Stimulated activated CD8-positive, alpha-beta memory T cell treated with anti-CD3 and anti-CD28 coated beads, Interleukin-12 subunit alpha, Interleukin-12 subunit beta, amount 100 ng/mL, for 1 hour (primary cell): ENCODE measurements at regions not wholly inside any gene's neighbourhood (a gene's known extent, or its start where the extent isn't known, plus 50 kb on each side); places are given as distances from the start of the nearest gene placed in this dataset.
"Not testable (repeated sequence)": the region's sequence is repeated elsewhere in the genome, so short reads cannot be mapped to it uniquely, and the experiment has no call there.

ENCODE experiments used
- DNase-seq: peaks from one replicate; pipeline ENCODE4 v3.0.0-alpha.2; 2020; ENCODE audit warnings: low read depth

GRCh38 chr12:19775241-19775640, 335.9 kb downstream of the AEBP2 start:
- no peak for DNase-seq

- not testable (repeated sequence) for DNase-seq
Observed at GRCh38 chr12:19775976-19776375, 336.7 kb downstream of the AEBP2 start.

DNA sequence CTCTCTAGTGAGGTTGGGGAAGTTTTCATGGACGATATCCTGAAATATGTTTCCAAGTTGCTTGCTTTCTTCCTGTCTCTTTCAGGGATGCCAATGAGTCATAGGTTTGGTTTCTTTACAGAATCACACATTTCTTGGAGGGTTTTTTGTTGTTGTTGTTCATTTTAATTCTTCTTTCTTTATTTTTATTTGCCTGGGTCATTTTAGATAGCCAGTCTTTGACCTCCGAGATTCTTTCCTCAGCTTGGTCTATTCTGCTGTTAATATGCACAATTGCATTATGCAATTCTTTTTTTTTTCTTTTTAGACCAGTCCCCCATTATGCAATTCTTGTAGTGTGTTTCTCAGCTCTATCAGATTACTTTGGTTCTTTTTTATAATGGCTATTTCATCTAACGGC, 338.9 kb downstream of the AEBP2 start:
- no peak for DNase-seq

GRCh38 chr12:19778797-19779196, 339.5 kb downstream of the AEBP2 start:
- DNase-seq = no peak

- no peak for DNase-seq
Observed at GRCh38 chr12:19779395-19780056, 340.2 kb downstream of the AEBP2 start.

DNA sequence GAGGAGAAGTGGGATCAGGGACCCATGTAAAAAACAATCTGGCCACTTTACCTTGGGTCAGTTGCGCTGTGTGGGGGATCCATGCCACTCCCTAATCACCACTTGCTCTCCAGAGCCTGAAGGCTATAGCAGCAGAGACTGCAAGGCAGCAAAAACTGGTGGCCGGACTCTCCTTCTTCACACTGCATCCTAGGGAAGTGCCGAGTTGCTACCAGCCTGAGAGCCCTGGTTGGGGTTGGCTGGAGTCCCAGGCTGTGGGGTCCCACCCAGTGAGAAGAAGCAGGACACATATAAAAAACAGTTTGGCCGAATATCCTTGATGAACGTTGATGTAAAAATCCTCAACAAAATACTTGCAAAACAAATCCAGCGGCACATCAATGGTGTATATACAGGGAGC, 341.2 kb downstream of the AEBP2 start:
- no peak for DNase-seq

GRCh38 chr12:19783547-19784444, 344.5 kb downstream of the AEBP2 start:
- DNase-seq = no peak

GRCh38 chr12:19792028-19792427, 352.7 kb downstream of the AEBP2 start:
- DNase-seq = no peak

GRCh38 chr12:19794116-19794515, 354.8 kb downstream of the AEBP2 start:
- DNase-seq = no peak

DNA sequence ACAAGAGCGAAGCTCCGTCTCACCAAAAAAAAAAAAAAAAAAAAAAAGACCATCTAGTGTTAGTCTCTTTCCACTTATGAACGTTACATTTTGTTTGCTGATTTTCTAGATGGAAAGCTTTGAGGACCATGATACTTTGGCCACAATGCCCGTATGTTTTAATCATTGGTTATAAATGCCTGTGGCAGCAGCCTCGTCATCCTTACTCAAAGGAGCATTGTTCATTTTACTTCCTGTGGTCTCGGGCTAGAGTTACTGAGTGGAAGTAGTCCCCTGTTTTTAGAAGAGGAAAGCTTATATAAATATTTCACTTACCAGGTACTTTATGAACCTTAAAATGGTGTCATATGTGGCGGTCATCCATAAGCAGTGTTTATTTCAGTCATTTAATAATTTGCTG, 359.9 kb downstream of the AEBP2 start:
- DNase-seq = no peak

GRCh38 chr12:19799895-19800602, 360.8 kb downstream of the AEBP2 start:
- DNase-seq = no peak

DNA sequence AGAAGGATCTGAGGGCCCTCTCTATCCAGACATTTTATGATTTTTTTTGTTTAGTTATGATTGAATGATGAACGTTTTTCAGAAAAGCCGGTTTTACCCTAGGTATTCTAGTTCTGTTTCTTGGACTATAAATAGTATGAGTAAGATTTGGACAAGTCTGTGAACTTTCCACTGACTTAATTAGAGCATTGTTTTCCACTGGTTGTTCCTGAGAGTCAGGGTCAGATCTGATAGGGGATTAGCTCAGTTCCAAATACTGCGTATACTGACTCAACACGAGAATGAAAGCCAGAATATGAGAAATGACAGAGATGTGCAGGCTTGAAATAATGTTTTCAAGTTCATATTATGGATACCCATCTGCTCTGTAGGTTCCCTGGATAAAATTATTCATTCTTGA, 361.6 kb downstream of the AEBP2 start:
- no peak for DNase-seq

GRCh38 chr12:19801941-19802340, 362.6 kb downstream of the AEBP2 start:
- no peak for DNase-seq

GRCh38 chr12:19802915-19803314, 363.6 kb downstream of the AEBP2 start:
- DNase-seq = no peak

- no peak for DNase-seq
Observed at GRCh38 chr12:19804737-19805136, 365.4 kb downstream of the AEBP2 start.

DNA sequence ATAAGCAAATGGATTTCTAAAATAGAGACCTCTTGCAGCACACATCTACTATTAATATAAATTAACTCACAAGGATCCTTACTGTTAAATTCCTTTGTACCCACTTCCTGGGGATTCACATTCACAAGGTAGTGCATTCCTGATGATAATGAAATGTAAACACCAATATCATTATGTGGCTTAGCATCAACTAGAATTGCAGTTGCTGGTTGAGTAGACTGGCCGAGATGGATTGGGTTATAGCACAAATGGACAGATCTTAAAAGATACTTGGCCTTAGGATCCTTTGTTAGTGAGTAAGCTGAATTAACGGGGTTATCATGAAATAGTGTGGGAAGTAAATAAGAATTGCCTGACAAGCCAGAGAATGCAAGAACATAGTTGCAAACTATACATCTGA, 369.1 kb downstream of the AEBP2 start:
- no peak for DNase-seq

DNA sequence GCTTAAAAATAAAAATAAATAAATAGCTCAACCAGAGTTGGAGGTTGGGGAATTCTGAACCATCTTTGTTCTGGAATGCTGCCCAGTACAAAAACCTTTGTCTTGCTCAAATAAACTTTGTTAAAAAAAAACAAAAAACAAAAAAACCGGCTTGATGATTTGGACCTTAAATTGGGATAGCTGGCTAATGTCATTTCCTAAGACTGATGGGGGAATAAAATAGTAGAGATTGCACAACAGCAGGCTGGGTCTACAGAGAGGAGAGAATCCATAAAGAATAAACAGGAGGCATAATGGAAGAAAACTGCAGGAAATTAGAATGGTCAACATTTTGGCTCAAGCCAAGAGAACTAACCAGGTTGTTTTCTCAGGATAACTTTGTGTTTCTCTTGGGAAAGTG, 370.9 kb downstream of the AEBP2 start:
- DNase-seq = no peak

GRCh38 chr12:19811922-19812321, 372.6 kb downstream of the AEBP2 start:
- no peak for DNase-seq

DNA sequence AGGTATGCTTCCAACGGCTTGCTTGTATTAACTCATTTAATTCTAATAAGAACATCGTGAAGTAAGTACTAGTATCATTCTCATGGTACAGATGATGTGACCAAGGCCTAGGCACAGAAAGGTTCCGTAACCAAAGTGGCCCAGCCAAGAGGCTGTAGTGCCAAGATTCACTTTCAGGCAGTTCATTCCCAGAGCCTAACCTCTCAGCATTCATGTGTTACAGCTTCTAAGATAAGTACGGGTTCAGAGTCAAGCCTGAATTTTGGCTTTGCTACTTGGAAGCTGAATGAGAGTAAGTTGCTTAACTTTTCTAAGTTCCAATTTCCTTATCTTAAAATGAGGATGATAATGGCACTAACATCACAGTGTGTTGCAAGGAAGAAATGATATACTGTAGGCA, 379.9 kb downstream of the AEBP2 start:
- DNase-seq = no peak

DNA sequence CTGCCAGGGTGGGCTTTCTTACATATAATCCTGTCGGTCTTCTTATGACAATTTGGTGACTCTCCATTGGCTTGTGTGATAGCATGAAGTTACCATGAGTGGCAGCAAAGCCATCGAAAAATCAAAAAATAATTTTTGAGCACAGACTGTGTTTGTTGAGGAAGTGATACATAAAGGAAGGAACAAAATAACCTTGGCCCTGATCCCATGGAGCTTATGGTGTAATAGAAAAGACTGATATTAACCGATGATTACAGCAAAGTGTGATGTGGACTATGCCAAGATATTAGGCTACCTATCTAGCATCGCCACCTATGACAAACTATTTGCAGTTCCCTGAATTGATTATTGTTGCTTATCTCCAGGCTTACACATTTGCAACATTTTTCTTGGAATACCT, 383.2 kb downstream of the AEBP2 start:
- DNase-seq = no peak

GRCh38 chr12:19823326-19823725, 384.0 kb downstream of the AEBP2 start:
- not testable (repeated sequence) for DNase-seq

DNA sequence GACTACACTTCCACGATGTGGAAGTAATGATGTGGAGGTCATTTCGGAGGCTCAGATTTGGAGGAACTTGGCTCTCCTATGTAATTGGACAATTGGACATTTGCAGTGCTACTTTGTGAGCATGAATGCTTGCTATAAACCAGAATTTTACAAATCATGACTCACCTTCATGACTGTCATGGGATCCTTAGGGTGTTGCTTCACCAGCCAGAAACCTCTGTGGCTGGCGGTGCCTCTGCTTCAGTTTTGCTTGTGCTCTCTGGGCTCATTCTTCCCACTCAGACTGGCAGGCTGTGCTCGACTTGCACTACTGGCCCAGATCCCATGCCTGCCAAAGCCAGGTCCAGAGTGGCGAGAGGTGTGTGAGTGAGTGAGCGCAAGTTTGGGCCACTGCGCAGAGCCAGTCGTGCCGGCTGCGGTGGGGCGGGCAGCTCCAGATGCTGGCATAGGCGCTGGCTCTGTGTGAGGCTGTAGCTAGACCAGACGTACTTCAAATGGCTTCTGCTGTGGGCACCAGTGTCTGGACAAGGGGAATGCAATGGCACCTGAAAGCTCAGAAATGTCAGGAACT, 387.8 kb downstream of the AEBP2 start:
- no peak for DNase-seq
